ENCODE measurements at regions not wholly inside any gene's neighbourhood (a gene's known extent, or its start where the extent isn't known, plus 50 kb on each side); places are given as distances from the start of the nearest gene placed in this dataset.
A peak's percentile ranks its signal among the peaks of the same experiment; 100 is the strongest.
"Not testable (repeated sequence)": the region's sequence is repeated elsewhere in the genome, so short reads cannot be mapped to it uniquely, and the experiment has no call there.

DNA sequence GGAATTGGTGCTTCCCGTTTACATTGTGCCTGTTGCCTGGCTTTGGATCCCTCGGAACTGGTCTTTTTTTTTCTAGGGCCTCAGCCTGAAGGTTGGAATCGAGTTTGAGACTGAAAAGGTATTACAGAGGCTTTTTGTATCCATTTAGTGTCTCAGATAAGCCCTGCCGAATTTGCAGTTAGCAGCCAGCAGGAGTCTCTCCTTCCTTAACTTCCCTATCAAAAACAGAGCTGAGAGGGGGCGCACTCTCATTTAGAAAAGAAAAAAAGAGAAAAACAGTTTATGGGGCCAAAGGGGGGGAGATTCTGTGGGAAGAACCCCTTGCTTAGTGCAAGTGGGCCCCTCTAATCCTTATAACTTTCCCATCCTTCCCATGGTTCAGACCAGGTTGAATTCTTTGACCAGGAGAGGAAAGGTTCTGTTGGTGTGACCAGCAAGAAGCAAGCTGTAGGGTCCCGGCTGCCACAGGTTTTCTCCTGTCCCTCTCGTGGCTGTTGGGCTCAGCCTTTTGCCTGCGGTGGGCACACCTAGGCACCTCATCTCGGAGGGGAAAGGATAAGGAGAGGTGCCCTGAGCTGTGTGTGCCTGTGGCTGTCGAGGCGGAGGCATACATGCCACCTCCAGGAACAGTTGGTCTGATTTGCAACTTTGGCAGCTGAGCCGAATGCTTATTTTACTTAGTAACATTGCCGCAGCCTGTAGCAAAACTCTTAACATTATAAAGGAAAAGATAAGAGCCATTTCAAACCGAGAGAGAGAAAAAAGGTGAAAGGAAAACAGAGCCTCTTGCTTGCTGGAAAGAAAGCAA, 565.0 kb upstream of the CNTN5 start:
- H3K27me3 Mint-ChIP-seq = no peaks in the 10 kb centered on the region
- H3K9me3 Mint-ChIP-seq = peaks cover 0 to 13% of the 10 kb centered on the region in 2 donors
- no peaks in the 10 kb centered on the region for H3K4me1 Mint-ChIP-seq
- no peak for ATAC-seq
- no peak overlapping the region for H3K27ac Mint-ChIP-seq
- DNase-seq = no peak
- no peak overlapping the region for H3K4me3 Mint-ChIP-seq

GRCh38 chr11:98456308-98456680, 564.5 kb upstream of the CNTN5 start:
- DNase-seq (no peak), ATAC-seq (no peak)
- H3K27me3 Mint-ChIP-seq = no peaks in the 10 kb centered on the region
- no peak overlapping the region for H3K27ac Mint-ChIP-seq
- no peak overlapping the region for H3K4me3 Mint-ChIP-seq
- H3K9me3 Mint-ChIP-seq = peaks cover 0 to 13% of the 10 kb centered on the region in 2 donors
- H3K4me1 Mint-ChIP-seq = no peaks in the 10 kb centered on the region

GRCh38 chr11:98495016-98495415, 525.7 kb upstream of the CNTN5 start:
- no peak for ATAC-seq
- no peak for DNase-seq
- no peak overlapping the region for H3K4me3 Mint-ChIP-seq
- no peaks in the 10 kb centered on the region for H3K4me1 Mint-ChIP-seq
- H3K27me3 Mint-ChIP-seq = no peaks in the 10 kb centered on the region
- H3K9me3 Mint-ChIP-seq = no peaks in the 10 kb centered on the region
- H3K27ac Mint-ChIP-seq = no peak overlapping the region

DNA sequence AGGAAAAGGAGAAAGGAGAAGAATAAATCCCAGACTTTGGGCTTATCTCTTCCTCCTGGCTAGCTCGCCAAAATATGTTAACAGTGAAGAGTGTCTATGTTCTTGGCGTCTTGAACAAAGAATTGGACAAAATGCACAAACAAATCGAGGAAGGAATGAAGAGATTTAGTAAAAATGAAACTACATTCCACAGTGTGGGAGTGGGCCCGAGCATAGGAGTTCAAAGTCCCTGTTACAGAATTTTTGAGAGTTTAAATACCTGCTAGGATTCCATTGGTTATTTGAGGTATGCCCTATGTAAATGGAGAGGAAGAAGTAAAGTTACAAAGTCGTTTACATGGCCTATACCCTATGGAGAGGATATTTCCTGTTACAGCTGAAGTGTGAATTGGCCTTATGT, 525.1 kb upstream of the CNTN5 start:
- DNase-seq = no peak
- no peak overlapping the region for H3K4me3 Mint-ChIP-seq
- H3K9me3 Mint-ChIP-seq = no peaks in the 10 kb centered on the region
- H3K4me1 Mint-ChIP-seq = no peaks in the 10 kb centered on the region
- H3K27me3 Mint-ChIP-seq = no peaks in the 10 kb centered on the region
- ATAC-seq = no peak
- H3K27ac Mint-ChIP-seq = no peak overlapping the region

DNA sequence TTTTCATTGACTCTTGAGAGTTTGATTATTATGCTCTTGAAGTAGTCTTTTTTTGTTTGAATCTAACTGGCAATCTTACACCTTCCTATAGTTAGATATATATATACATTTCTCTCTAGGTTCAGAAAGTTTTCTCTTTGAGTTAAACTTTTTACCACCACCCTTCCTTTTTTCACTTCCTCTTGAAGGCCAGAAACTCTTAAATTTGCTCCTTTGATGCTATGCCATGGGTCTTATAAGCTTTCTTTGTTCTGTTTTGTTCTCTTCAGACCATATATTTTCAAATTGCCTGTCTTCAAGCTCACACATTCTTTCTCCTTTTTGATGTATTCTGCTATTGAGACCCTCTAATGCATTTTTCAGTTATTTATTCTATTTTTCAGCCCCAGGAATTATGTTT, 513.5 kb upstream of the CNTN5 start:
- no peak overlapping the region for H3K4me3 Mint-ChIP-seq
- no peaks in the 10 kb centered on the region for H3K27me3 Mint-ChIP-seq
- H3K4me1 Mint-ChIP-seq = no peaks in the 10 kb centered on the region
- H3K9me3 Mint-ChIP-seq = peaks cover 7 to 21% of the 10 kb centered on the region in 2 donors
- ATAC-seq = no peak
- H3K27ac Mint-ChIP-seq = no peak overlapping the region
- no peak for DNase-seq

GRCh38 chr11:98512938-98513337, 507.8 kb upstream of the CNTN5 start:
- no peak for ATAC-seq
- H3K4me1 Mint-ChIP-seq = no peaks in the 10 kb centered on the region
- no peak overlapping the region for H3K27ac Mint-ChIP-seq

DNA sequence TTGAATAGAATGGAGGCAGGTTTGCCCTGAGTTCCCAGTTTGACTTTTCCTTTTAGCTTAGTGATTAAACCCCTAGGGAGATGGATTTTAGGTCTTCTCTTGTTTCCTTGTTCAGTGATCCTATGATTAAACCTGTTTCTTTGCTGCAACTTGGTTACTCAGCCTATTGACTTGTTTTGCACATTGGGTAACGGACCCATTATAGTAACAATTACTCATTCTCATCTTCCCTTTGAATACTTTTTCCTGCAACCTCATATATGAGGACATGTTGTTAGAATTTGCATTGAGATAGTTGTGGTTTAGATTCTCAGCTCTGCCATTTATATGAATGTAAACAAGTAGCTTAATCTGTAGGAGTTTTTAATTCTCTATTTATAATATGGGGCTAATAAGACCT, 489.2 kb upstream of the CNTN5 start:
- DNase-seq (no peak), ATAC-seq (no peak)
- Mint-ChIP-seq H3K4me1 (no peaks in the 10 kb centered on the region), H3K27me3 (no peaks in the 10 kb centered on the region), H3K4me3 (no peak overlapping the region), H3K9me3 (peaks cover 0 to 7% of the 10 kb centered on the region in 2 donors), H3K27ac (no peak overlapping the region)

More at GRCh38 chr11:98512938-98513337, 507.8 kb upstream of the CNTN5 start:
- Mint-ChIP-seq H3K4me3 (no peak overlapping the region), H3K9me3 (peaks cover 0 to 18% of the 10 kb centered on the region in 2 donors), H3K27me3 (no peaks in the 10 kb centered on the region)
- no peak for DNase-seq

DNA sequence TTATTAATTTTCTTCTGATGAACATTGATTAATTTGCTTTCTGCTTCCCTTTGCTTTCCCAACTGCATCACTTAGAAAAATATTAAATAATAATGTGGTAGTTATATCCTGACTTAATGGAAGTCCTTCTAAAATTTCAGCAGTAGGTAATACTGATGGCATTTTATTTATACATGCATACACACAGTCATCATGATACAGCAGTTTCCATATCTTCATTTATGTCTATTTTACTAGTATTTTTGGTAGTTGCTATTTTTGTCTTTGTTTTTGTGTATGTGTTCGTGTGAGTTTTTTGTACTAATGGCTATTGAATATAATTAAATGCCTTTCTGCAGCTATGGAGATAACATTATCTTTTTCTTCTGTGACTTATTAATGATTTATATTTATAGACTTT, 484.7 kb upstream of the CNTN5 start:
- no peak overlapping the region for H3K4me3 Mint-ChIP-seq
- no peaks in the 10 kb centered on the region for H3K27me3 Mint-ChIP-seq
- no peak overlapping the region for H3K27ac Mint-ChIP-seq
- DNase-seq (no peak), ATAC-seq (no peak)
- H3K4me1 Mint-ChIP-seq = no peaks in the 10 kb centered on the region
- peaks cover 5 to 15% of the 10 kb centered on the region in 2 donors for H3K9me3 Mint-ChIP-seq

DNA sequence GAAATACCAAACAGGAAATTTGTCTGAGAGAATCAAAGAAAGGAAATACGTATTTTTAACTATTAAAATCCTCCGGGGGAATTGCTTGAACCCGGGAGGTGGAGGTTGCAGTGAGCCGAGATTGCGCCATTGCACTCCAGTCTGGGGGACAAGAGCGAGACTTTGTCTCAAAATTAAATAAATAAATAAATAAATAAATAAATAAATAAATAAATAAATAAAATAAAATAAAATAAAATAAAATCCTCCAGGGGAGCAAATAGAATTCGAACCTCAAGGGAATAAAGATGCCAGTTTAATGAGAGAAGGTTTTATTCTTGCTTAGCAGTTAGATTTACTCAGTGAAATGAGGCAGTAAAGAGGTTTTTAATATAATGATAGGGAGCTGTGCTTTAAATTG, 482.4 kb upstream of the CNTN5 start:
- not testable (repeated sequence) for ATAC-seq, H3K4me3 Mint-ChIP-seq, H3K27me3 Mint-ChIP-seq, DNase-seq, H3K9me3 Mint-ChIP-seq, H3K4me1 Mint-ChIP-seq, H3K27ac Mint-ChIP-seq

DNA sequence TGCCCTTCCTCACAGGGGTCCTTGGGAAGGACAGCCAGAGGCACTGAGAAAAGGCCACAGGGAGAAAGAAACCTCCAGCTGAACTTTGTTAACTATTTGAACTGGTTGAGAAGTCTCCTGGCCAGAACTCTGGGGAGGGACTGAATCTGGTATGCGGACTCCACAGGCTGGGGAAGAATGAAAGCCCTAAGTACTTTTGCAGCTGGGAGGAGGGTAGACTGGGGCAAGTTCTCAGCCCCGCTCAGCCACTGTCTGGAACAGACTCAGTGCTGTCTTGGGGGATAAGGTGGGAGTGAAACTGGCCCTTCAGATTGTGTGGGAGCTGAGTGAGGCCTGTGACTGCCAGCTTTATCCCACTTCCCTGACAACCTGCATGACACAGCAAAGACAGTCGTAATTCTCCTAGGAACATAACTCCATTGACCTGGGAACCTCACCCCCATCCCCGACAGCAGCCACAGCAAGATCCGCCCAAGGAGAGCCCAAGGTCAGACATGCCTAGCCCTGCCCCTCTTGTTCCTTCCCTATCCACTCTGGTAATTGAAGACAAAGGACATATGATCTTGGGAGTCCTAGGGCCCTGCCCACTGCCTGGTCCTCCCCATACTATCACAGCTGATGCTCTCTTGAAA, 475.1 kb upstream of the CNTN5 start:
- no peaks in the 10 kb centered on the region for H3K27me3 Mint-ChIP-seq
- DNase-seq = no peak
- H3K4me1 Mint-ChIP-seq = no peaks in the 10 kb centered on the region
- no peak overlapping the region for H3K4me3 Mint-ChIP-seq
- peaks cover 16 to 30% of the 10 kb centered on the region in 2 donors for H3K9me3 Mint-ChIP-seq
- ATAC-seq = no peak
- peak overlapping the region in 1 of 2 donors; percentile 79 for H3K27ac Mint-ChIP-seq

DNA sequence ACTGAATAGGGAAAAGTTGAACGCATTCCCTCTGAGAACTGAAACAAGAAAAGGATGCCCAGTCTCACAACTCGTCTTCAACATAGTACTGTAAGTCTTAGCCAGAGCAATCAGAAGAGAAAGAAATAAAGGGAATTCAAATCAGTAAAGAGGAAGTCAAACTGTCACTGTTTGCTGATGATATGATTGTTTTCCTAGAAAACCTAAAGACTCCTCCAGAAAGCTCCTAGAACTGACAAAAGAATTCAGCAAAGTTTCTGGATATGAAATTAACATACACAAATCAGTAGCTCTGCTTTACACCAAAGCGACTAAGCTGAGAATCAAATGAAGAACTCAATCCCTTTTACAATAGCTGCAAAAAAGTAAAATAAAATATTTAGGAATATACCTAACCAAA, 471.2 kb upstream of the CNTN5 start:
- Mint-ChIP-seq H3K9me3 (peaks cover 16 to 30% of the 10 kb centered on the region in 2 donors), H3K4me3 (no peak overlapping the region), H3K4me1 (no peaks in the 10 kb centered on the region), H3K27me3 (no peaks in the 10 kb centered on the region), H3K27ac (no peak overlapping the region)
- DNase-seq (no peak), ATAC-seq (no peak)

DNA sequence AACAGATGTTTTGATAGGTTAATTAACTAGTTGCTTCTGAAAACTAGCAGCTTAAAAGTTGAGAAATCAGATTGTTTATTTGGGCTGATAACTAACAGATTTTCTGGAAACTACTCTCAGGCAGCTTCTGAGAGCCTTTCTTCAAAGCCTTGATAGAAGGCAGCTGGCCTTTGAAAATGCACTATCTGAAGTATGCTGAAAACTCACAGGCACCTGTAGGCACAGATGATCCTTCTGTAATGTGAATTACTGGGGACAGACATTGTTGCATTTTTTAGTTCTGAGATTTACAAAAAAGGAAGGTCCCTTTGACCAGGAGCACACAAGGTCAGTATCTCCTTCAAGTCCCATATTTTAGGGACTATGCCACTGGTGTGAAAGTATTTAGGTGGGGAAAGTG, 460.8 kb upstream of the CNTN5 start:
- H3K27me3 Mint-ChIP-seq = no peaks in the 10 kb centered on the region
- ATAC-seq (no peak), DNase-seq (no peak)
- no peaks in the 10 kb centered on the region for H3K4me1 Mint-ChIP-seq
- H3K9me3 Mint-ChIP-seq = peaks cover 0 to 5% of the 10 kb centered on the region in 2 donors
- H3K27ac Mint-ChIP-seq = no peak overlapping the region
- no peak overlapping the region for H3K4me3 Mint-ChIP-seq

DNA sequence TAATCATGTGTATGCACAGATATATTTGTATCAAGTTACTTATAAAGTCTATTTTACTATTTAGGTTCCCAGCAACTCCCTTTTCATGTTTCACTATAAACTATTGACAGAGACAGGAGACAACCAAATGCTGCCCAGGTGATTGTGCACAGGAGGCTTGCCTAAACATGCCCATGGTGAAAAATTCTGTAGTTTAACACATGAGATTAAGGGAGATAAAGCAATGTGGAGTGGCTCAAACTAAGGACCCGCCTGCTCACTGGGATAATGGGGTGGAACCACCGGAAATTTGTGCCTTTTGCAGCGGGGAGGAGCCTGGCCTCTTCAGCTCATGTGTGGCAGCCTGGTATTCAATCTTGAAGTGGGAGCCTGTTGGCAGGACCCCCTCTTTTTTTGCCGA, 459.5 kb upstream of the CNTN5 start:
- ATAC-seq = no peak

GRCh38 chr11:98561877-98562395, 458.8 kb upstream of the CNTN5 start:
- H3K4me1 Mint-ChIP-seq = no peaks in the 10 kb centered on the region
- ATAC-seq (no peak), DNase-seq (no peak)
- H3K9me3 Mint-ChIP-seq = peaks cover 0 to 5% of the 10 kb centered on the region in 2 donors
- H3K4me3 Mint-ChIP-seq = no peak overlapping the region
- H3K27me3 Mint-ChIP-seq = no peaks in the 10 kb centered on the region
- no peak overlapping the region for H3K27ac Mint-ChIP-seq

More for the DNA sequence above, 459.5 kb upstream of the CNTN5 start:
- no peak overlapping the region for H3K4me3 Mint-ChIP-seq
- no peak for DNase-seq
- no peaks in the 10 kb centered on the region for H3K27me3 Mint-ChIP-seq
- H3K9me3 Mint-ChIP-seq = peaks cover 0 to 5% of the 10 kb centered on the region in 2 donors
- no peaks in the 10 kb centered on the region for H3K4me1 Mint-ChIP-seq
- no peak overlapping the region for H3K27ac Mint-ChIP-seq

- DNase-seq (no peak), ATAC-seq (no peak)
- Mint-ChIP-seq H3K4me1 (no peaks in the 10 kb centered on the region), H3K4me3 (no peak overlapping the region), H3K27me3 (no peaks in the 10 kb centered on the region), H3K27ac (no peak overlapping the region), H3K9me3 (peaks cover 0 to 6% of the 10 kb centered on the region in 2 donors)
Measured at GRCh38 chr11:98564233-98564632, 456.5 kb upstream of the CNTN5 start.

DNA sequence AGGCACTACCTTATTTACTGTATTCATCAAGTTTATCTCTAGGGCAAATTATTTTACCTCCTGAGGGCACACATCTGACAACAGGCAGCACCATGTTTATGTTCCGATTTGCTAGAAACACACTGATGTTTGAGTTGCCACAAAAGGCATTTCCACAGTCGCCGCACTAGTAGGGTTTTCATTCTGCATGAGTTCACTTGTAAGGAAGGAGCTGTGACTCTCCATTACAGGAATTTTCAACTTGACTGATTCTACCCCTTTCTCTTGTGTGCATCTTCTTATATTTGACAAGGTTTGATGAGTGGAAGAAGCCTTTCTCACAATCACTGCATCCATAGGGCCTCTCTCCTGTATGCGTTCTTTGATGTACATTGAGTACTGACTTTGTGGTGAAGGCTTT, 455.9 kb upstream of the CNTN5 start:
- Mint-ChIP-seq H3K27me3 (no peaks in the 10 kb centered on the region), H3K9me3 (peaks cover 0 to 4% of the 10 kb centered on the region in 2 donors), H3K4me1 (no peaks in the 10 kb centered on the region), H3K27ac (no peak overlapping the region), H3K4me3 (no peak overlapping the region)
- ATAC-seq = no peak
- no peak for DNase-seq

All from stimulated activated naive CD8-positive, alpha-beta T cell treated with anti-CD3 and anti-CD28 coated beads, Interleukin-15, amount 100 ng/mL, for 72 hours (primary cell).